ENCODE measurements at regions not wholly inside any gene's neighbourhood (a gene's known extent, or its start where the extent isn't known, plus 50 kb on each side); places are given as distances from the start of the nearest gene placed in this dataset.

DNA sequence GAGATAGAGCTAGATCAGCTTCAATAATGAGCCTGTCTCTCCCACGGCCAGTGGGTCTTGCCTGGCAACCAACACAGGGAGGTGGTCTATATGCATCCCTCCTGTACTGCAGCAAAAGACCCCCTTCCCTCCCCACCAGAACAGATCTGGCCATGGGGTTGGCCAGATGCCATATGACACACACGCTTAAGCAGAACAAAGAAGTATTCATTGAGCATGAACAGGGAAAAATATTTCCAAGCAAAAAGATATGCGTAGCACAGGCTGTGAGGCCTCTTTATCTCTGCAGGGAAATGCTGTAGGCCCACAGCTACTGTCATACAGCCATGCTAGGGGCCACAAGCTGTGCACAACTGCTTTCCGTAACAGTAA lies 73.4 kb upstream of the NRSN1 start:
- H3K27ac ChIP-seq (ENCODE audit: low read depth in 2 of 2, low read length in 2 of 2) = no peak overlapping the region
- intact Hi-C loops (cut with DNase I) = no loop called here
- no peak overlapping the region for H3K9ac ChIP-seq (ENCODE audit: low read length in 3 of 3)
- H3K4me3 ChIP-seq (ENCODE audit: low read length in 3 of 3) = no peak overlapping the region
- DNase-seq = no peak
- no peak for FAIRE-seq
- TF ChIP-seq CTCF (IDR thresholded peaks at IDR 0.05; ENCODE audit: borderline replicate concordance, extremely low read depth, insufficient read depth) = no peak
- H3K9me3 ChIP-seq (ENCODE audit: control insufficient read depth in 2 of 3, insufficient read depth in 1 of 3, low read length in 3 of 3) = no peaks in the 10 kb centered on the region
- no peaks in the 10 kb centered on the region for H3K4me1 ChIP-seq (ENCODE audit: control insufficient read depth in 2 of 3, insufficient read depth in 2 of 3, low read depth in 1 of 3, low read length in 3 of 3)
- H3K27me3 ChIP-seq (ENCODE audit: control insufficient read depth, insufficient read depth, low read length) = no peaks in the 10 kb centered on the region
- H3K36me3 ChIP-seq (ENCODE audit: control insufficient read depth in 2 of 3, insufficient read depth in 3 of 3, low read length in 3 of 3) = no peaks in the 10 kb centered on the region

GRCh38 chr6:24053057-24053456 lies 73.0 kb upstream of the NRSN1 start:
- H3K27me3 ChIP-seq (ENCODE audit: control insufficient read depth, insufficient read depth, low read length) = no peaks in the 10 kb centered on the region
- no peak overlapping the region for H3K27ac ChIP-seq (ENCODE audit: low read depth in 2 of 2, low read length in 2 of 2)
- no peak for DNase-seq
- no peak for TF ChIP-seq CTCF (IDR thresholded peaks at IDR 0.05; ENCODE audit: borderline replicate concordance, extremely low read depth, insufficient read depth)
- no peaks in the 10 kb centered on the region for H3K36me3 ChIP-seq (ENCODE audit: control insufficient read depth in 2 of 3, insufficient read depth in 3 of 3, low read length in 3 of 3)
- intact Hi-C loops (cut with DNase I) = no loop called here
- FAIRE-seq = no peak
- H3K9ac ChIP-seq (ENCODE audit: low read length in 3 of 3) = no peak overlapping the region
- H3K4me1 ChIP-seq (ENCODE audit: control insufficient read depth in 2 of 3, insufficient read depth in 2 of 3, low read depth in 1 of 3, low read length in 3 of 3) = no peaks in the 10 kb centered on the region
- H3K9me3 ChIP-seq (ENCODE audit: control insufficient read depth in 2 of 3, insufficient read depth in 1 of 3, low read length in 3 of 3) = no peaks in the 10 kb centered on the region
- H3K4me3 ChIP-seq (ENCODE audit: low read length in 3 of 3) = no peak overlapping the region

DNA sequence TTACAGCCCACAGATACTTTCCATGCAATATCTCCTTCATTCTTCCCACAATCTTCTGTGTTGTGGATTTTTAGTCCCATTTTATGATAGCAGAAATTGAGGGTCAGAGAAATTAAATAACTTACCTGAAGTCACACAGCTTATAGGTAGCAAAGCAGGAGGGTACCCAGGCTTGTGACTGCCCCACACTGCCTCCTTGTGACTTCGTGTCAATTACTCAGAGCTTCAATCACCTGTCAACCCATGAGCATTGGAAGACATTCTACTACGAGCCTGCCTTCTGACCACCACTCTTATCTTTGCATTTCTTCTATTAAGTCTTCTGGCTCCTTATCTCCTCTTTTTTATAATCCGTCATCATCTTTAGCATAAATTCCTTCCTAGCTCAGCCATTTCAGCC lies 71.6 kb upstream of the NRSN1 start:
- no peaks in the 10 kb centered on the region for H3K9me3 ChIP-seq (ENCODE audit: control insufficient read depth in 2 of 3, insufficient read depth in 1 of 3, low read length in 3 of 3)
- no peak overlapping the region for H3K9ac ChIP-seq (ENCODE audit: low read length in 3 of 3)
- no peaks in the 10 kb centered on the region for H3K27me3 ChIP-seq (ENCODE audit: control insufficient read depth, insufficient read depth, low read length)
- no peak for FAIRE-seq
- H3K27ac ChIP-seq (ENCODE audit: low read depth in 2 of 2, low read length in 2 of 2) = no peak overlapping the region
- no peaks in the 10 kb centered on the region for H3K36me3 ChIP-seq (ENCODE audit: control insufficient read depth in 2 of 3, insufficient read depth in 3 of 3, low read length in 3 of 3)
- intact Hi-C loops (cut with DNase I) = no loop called here
- DNase-seq = no peak
- TF ChIP-seq CTCF (IDR thresholded peaks at IDR 0.05; ENCODE audit: borderline replicate concordance, extremely low read depth, insufficient read depth) = no peak
- no peak overlapping the region for H3K4me3 ChIP-seq (ENCODE audit: low read length in 3 of 3)
- no peaks in the 10 kb centered on the region for H3K4me1 ChIP-seq (ENCODE audit: control insufficient read depth in 2 of 3, insufficient read depth in 2 of 3, low read depth in 1 of 3, low read length in 3 of 3)

GRCh38 chr6:24056567-24056966 lies 69.4 kb upstream of the NRSN1 start:
- intact Hi-C loops (cut with DNase I) = no loop called here
- no peak overlapping the region for H3K9ac ChIP-seq (ENCODE audit: low read length in 3 of 3)
- no peaks in the 10 kb centered on the region for H3K36me3 ChIP-seq (ENCODE audit: control insufficient read depth in 2 of 3, insufficient read depth in 3 of 3, low read length in 3 of 3)
- TF ChIP-seq CTCF (IDR thresholded peaks at IDR 0.05; ENCODE audit: borderline replicate concordance, extremely low read depth, insufficient read depth) = no peak
- no peaks in the 10 kb centered on the region for H3K9me3 ChIP-seq (ENCODE audit: control insufficient read depth in 2 of 3, insufficient read depth in 1 of 3, low read length in 3 of 3)
- no peaks in the 10 kb centered on the region for H3K27me3 ChIP-seq (ENCODE audit: control insufficient read depth, insufficient read depth, low read length)
- H3K4me3 ChIP-seq (ENCODE audit: low read length in 3 of 3) = no peak overlapping the region
- H3K4me1 ChIP-seq (ENCODE audit: control insufficient read depth in 2 of 3, insufficient read depth in 2 of 3, low read depth in 1 of 3, low read length in 3 of 3) = no peaks in the 10 kb centered on the region
- FAIRE-seq (no peak), DNase-seq (no peak)
- no peak overlapping the region for H3K27ac ChIP-seq (ENCODE audit: low read depth in 2 of 2, low read length in 2 of 2)
